ENCODE measurements at regions not wholly inside any gene's neighbourhood (a gene's known extent, or its start where the extent isn't known, plus 50 kb on each side); places are given as distances from the start of the nearest gene placed in this dataset.

GRCh38 chr6:104558746-104559145 lies 301.0 kb downstream of the HACE1 start (continued):
- no peak for TF ChIP-seq TOE1 (IDR thresholded peaks at IDR 0.05; ENCODE audit: borderline replicate concordance)
- TF ChIP-seq TOE1 (CRISPR knock-in tag; IDR thresholded peaks at IDR 0.05; ENCODE audit: borderline replicate concordance, low read depth), result no peak
- TF ChIP-seq, protein P1, sequence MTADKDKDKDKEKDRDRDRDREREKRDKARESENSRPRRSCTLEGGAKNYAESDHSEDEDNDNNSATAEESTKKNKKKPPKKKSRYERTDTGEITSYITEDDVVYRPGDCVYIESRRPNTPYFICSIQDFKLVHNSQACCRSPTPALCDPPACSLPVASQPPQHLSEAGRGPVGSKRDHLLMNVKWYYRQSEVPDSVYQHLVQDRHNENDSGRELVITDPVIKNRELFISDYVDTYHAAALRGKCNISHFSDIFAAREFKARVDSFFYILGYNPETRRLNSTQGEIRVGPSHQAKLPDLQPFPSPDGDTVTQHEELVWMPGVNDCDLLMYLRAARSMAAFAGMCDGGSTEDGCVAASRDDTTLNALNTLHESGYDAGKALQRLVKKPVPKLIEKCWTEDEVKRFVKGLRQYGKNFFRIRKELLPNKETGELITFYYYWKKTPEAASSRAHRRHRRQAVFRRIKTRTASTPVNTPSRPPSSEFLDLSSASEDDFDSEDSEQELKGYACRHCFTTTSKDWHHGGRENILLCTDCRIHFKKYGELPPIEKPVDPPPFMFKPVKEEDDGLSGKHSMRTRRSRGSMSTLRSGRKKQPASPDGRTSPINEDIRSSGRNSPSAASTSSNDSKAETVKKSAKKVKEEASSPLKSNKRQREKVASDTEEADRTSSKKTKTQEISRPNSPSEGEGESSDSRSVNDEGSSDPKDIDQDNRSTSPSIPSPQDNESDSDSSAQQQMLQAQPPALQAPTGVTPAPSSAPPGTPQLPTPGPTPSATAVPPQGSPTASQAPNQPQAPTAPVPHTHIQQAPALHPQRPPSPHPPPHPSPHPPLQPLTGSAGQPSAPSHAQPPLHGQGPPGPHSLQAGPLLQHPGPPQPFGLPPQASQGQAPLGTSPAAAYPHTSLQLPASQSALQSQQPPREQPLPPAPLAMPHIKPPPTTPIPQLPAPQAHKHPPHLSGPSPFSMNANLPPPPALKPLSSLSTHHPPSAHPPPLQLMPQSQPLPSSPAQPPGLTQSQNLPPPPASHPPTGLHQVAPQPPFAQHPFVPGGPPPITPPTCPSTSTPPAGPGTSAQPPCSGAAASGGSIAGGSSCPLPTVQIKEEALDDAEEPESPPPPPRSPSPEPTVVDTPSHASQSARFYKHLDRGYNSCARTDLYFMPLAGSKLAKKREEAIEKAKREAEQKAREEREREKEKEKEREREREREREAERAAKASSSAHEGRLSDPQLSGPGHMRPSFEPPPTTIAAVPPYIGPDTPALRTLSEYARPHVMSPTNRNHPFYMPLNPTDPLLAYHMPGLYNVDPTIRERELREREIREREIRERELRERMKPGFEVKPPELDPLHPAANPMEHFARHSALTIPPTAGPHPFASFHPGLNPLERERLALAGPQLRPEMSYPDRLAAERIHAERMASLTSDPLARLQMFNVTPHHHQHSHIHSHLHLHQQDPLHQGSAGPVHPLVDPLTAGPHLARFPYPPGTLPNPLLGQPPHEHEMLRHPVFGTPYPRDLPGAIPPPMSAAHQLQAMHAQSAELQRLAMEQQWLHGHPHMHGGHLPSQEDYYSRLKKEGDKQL (CRISPR knock-in tag; IDR thresholded peaks at IDR 0.05; ENCODE audit: borderline replicate concordance), result no peak
- no peak for TF ChIP-seq ZNF830 (CRISPR knock-in tag; IDR thresholded peaks at IDR 0.05)
- TF ChIP-seq, protein P2, sequence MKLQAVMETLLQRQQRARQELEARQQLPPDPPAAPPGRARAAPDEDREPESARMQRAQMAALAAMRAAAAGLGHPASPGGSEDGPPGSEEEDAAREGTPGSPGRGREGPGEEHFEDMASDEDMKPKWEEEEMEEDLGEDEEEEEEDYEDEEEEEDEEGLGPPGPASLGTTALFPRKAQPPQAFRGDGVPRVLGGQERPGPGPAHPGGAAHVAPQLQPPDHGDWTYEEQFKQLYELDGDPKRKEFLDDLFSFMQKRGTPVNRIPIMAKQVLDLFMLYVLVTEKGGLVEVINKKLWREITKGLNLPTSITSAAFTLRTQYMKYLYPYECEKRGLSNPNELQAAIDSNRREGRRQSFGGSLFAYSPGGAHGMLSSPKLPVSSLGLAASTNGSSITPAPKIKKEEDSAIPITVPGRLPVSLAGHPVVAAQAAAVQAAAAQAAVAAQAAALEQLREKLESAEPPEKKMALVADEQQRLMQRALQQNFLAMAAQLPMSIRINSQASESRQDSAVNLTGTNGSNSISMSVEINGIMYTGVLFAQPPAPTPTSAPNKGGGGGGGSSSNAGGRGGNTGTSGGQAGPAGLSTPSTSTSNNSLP (IDR thresholded peaks at IDR 0.05; ENCODE audit: borderline replicate concordance, low read depth, low read length), result no peak
- TF ChIP-seq GTF2F1 (IDR thresholded peaks at IDR 0.05; ENCODE audit: low read depth, low read length), result no peak
- TF ChIP-seq ZNF584 (CRISPR knock-in tag; IDR thresholded peaks at IDR 0.05; ENCODE audit: low read depth), result no peak
